HUES48 (cell line): ENCODE measurements at regions not wholly inside any gene's neighbourhood (a gene's known extent, or its start where the extent isn't known, plus 50 kb on each side); places are given as distances from the start of the nearest gene placed in this dataset.
"Not testable (repeated sequence)": the region's sequence is repeated elsewhere in the genome, so short reads cannot be mapped to it uniquely, and the experiment has no call there.

ENCODE experiments used
- H3K27ac ChIP-seq: one replicate; pipeline ENCODE4 v1.7.0; 2013; ENCODE audit warnings: low read depth, low read length, inconsistent platforms
- H3K27me3 ChIP-seq: 2 replicates; pipeline ENCODE4 v1.6.1; 2013; ENCODE audit warnings: mild to moderate bottlenecking, low read length; ENCODE audit not compliant: control insufficient read depth, insufficient read depth
- H3K36me3 ChIP-seq: 2 replicates; pipeline ENCODE4 v1.6.1; 2013; ENCODE audit warnings: low read length; ENCODE audit not compliant: control insufficient read depth, insufficient read depth
- H3K4me1 ChIP-seq: 2 replicates; pipeline ENCODE4 v1.6.1; 2013; ENCODE audit warnings: mild to moderate bottlenecking, low read length; ENCODE audit not compliant: control insufficient read depth, insufficient read depth
- H3K4me3 ChIP-seq: 2 replicates; pipeline ENCODE4 v1.5.1; 2013; ENCODE audit warnings: mild to moderate bottlenecking, low read depth, low read length
- H3K9ac ChIP-seq: 2 replicates; pipeline ENCODE4 v1.6.1; 2013; ENCODE audit warnings: mild to moderate bottlenecking, low read depth, low read length, moderate library complexity
- H3K9me3 ChIP-seq: 2 replicates; pipeline ENCODE4 v1.6.1; 2013; ENCODE audit warnings: low read length; ENCODE audit not compliant: control insufficient read depth, insufficient read depth

DNA sequence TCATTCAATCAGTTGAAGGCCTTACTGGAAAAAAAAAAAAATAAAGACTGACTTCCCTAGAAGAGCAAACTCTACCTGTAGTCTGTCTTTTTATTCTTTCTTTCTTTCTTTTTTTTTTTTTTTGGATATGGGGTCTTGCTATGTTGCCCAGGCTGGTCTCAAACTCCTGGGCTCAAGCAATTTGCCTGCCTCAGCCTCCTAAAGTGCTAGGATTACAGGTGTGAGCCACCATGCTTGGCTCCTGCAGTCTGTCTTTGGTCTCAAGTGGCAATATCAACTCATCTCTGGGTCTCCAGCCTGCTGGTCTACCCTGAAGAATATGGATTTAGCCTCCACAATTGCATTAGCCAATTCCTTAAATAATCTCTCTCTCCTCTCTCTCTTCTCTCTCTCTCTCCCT, 167.7 kb upstream of the P2RY1 start:
- Histone ChIP-seq H3K36me3 (no peaks in the 10 kb centered on the region), H3K4me3 (no peak overlapping the region), H3K9me3 (no peaks in the 10 kb centered on the region), H3K4me1 (no peaks in the 10 kb centered on the region), H3K27ac (no peak overlapping the region), H3K27me3 (no peaks in the 10 kb centered on the region), H3K9ac (no peak overlapping the region)

DNA sequence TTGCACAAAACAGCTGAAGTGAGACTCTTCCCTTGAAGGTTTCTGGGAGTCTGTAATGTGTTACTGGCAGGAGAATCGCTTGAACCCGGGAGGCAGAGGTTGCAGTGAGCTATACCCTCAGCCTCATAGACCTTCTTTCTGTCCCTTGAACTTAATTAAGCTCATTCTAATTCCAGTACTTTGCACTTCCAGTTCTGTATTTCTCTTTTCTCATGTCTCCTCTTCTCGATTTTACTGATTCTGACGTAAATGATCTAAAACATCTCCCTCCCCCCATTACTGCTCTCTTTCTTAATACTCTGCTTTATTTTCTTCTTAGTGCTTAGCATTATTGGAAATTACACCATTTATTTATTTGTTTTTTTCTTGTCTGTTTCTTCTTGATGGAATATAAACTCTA, 165.4 kb upstream of the P2RY1 start:
- Histone ChIP-seq H3K9ac (no peak overlapping the region), H3K36me3 (no peaks in the 10 kb centered on the region), H3K27me3 (no peaks in the 10 kb centered on the region), H3K4me1 (no peaks in the 10 kb centered on the region), H3K9me3 (no peaks in the 10 kb centered on the region), H3K4me3 (no peak overlapping the region), H3K27ac (no peak overlapping the region)

DNA sequence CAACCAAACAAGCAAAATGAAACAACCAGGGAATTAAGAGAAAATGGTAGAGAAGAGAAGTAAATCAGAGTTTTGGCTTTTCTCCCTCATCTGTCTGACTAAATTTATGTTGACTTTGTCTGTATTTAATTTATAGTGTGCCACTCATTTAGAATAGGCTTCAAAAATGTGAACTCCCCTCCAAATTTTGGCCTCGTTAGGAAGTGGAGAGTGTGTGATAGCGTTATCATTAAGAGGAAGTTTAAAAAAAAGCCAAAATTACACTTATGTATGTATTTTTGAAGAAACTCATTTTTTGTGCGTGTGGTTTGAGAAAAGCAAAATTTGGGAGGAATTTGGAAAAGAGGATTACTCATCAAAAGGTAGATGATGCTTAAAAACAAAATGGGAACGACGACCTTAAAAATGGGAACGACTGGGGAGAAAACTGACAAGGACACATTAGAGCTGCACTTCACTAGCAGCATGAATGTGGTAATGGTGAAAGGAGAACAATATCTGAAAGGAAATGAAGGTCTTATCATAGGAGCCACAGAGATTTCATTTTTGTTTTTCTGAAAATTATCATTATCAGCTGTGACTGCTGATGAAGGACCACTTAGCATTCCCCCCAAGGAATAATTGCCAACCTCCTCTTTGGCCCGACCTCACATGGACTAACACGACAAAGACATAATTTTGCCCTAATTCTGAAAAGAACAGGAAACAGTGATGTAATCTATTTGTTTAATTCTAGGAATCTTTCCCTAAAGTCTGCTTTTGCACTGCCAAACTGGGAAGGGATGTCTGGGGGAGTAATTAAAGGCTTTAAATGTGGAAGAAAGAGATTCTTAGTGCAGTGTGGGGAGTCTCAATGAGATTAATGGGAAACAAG, 163.2 kb upstream of the P2RY1 start:
- H3K27ac ChIP-seq, result no peak overlapping the region
- H3K4me1 ChIP-seq, result no peaks in the 10 kb centered on the region
- no peaks in the 10 kb centered on the region for H3K27me3 ChIP-seq
- no peaks in the 10 kb centered on the region for H3K9me3 ChIP-seq
- H3K36me3 ChIP-seq, result no peaks in the 10 kb centered on the region
- H3K4me3 ChIP-seq, result no peak overlapping the region
- H3K9ac ChIP-seq, result no peak overlapping the region

DNA sequence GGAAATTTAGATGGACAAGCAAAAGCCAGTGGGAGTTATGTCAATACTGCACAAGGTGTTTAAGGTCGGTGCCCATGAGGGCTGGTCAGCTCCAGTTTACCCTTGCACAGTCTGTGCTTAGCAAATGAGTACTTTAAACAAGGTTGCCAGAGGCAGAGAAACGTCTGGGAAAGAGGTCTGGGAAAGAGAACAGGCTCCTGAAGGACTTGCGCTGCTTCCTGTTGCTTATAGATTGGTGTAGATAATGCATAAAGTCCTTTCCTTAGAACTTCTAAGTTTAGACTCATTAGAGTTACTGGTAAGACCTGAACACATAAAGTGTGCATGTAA, 162.6 kb upstream of the P2RY1 start:
- H3K4me3 ChIP-seq, result no peak overlapping the region
- H3K27ac ChIP-seq, result no peak overlapping the region
- no peaks in the 10 kb centered on the region for H3K9me3 ChIP-seq
- no peaks in the 10 kb centered on the region for H3K36me3 ChIP-seq
- H3K9ac ChIP-seq, result no peak overlapping the region
- H3K27me3 ChIP-seq, result no peaks in the 10 kb centered on the region
- no peaks in the 10 kb centered on the region for H3K4me1 ChIP-seq

DNA sequence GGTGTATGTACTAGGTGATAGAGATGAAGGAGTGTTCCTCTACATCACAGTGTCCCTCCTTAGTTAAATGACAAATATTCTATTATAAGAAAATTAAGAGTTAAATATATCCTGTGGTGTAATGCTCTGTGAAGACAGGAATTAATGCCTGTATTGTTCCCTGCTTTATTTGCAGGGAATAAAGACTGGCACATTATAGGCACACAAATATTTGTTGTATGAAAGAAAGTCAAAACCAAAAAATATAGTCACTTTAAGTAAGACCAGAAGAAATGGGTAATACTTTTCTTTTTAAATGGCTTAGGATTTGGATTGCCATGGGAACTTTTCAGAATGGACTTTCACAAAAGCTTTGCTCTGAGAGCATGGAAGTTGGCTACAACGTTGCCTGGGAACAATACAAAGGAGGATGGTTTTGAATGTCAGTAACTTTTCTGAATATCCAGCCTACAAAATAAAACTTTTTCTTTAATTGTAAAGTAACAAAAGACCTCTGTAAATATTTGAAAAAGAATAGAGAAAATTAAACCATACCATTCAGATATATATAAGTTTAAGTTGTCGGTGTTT, 158.0 kb upstream of the P2RY1 start:
- H3K27ac ChIP-seq, result no peak overlapping the region
- H3K4me3 ChIP-seq, result no peak overlapping the region

DNA sequence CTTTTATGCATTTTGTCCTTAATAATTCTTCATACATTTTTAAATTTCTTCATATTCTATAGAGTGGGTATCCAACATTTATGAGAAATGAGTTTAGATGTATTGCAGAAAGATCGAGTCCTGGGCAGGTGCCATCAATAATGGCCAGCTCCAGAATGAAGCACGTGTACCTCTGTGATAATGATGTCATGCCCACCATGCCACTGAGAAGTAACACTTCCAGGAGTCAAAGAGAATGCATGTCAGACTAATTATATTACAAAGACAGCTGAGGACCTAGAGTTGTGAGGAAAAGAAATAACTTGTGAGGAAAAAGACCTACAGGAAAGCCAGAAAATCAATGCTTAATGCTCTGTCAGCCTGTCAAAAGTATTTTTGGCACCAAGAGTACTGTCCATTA, 157.4 kb upstream of the P2RY1 start:
- H3K36me3 ChIP-seq, result no peaks in the 10 kb centered on the region
- no peak overlapping the region for H3K4me3 ChIP-seq
- H3K27ac ChIP-seq, result no peak overlapping the region
- no peaks in the 10 kb centered on the region for H3K9me3 ChIP-seq
- no peak overlapping the region for H3K9ac ChIP-seq
- no peaks in the 10 kb centered on the region for H3K4me1 ChIP-seq
- H3K27me3 ChIP-seq, result no peaks in the 10 kb centered on the region

More for the DNA sequence above, 158.0 kb upstream of the P2RY1 start:
- Histone ChIP-seq H3K27me3 (no peaks in the 10 kb centered on the region), H3K9me3 (no peaks in the 10 kb centered on the region), H3K4me1 (no peaks in the 10 kb centered on the region), H3K9ac (no peak overlapping the region), H3K36me3 (no peaks in the 10 kb centered on the region)

DNA sequence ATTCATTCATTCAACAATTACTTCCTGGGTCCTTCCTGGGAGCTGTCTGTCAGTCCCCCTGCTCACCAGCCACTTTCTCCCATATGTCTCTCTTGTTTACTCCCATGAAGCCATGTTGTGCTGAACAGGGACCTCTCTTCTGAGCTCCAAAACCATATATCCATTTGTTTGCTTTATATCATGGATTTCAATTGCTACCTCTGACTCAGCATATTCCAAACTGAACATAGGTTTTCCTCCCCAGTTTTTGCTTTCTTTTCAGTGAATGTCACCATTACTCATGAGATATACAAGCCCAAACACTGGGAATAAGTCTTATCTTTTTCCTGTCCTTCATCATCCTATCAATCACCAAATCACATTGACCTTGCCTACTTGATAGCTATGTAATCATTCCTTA, 152.5 kb upstream of the P2RY1 start:
- Histone ChIP-seq H3K4me3 (no peak overlapping the region), H3K27me3 (no peaks in the 10 kb centered on the region), H3K9me3 (no peaks in the 10 kb centered on the region), H3K4me1 (no peaks in the 10 kb centered on the region), H3K9ac (no peak overlapping the region), H3K27ac (no peak overlapping the region), H3K36me3 (no peaks in the 10 kb centered on the region)

DNA sequence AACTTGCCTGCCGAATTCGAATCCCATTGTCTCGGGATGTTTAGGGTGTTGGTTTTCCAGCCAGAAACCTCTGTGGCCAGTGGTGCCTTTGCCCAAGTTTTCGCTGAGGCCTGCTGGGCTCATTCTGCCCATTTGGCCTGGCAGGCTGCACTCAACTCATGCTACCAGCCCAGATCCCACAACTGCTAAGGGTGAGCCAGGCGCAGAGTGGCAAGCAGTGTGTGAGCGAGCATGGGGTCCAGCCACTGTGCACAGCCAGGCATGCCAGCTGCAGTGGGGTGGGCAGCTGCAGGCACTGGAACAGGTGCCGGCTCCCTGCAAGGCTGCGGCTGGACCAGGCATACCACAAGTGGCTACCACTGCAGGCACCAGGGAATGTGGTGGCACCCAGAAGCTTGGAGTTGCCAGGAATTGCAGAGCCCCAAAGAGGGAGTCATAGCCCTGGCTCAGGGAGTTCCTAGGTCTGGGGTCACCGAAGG, 151.4 kb upstream of the P2RY1 start:
- no peaks in the 10 kb centered on the region for H3K36me3 ChIP-seq
- 0 out of 2 replicates have a peak, but pooled peaks cover 5% of the 10 kb centered on the region for H3K4me1 ChIP-seq
- H3K27me3 ChIP-seq, result no peaks in the 10 kb centered on the region
- H3K4me3 ChIP-seq, result no peak overlapping the region
- H3K27ac ChIP-seq, result no peak overlapping the region
- H3K9me3 ChIP-seq, result no peaks in the 10 kb centered on the region
- no peak overlapping the region for H3K9ac ChIP-seq

DNA sequence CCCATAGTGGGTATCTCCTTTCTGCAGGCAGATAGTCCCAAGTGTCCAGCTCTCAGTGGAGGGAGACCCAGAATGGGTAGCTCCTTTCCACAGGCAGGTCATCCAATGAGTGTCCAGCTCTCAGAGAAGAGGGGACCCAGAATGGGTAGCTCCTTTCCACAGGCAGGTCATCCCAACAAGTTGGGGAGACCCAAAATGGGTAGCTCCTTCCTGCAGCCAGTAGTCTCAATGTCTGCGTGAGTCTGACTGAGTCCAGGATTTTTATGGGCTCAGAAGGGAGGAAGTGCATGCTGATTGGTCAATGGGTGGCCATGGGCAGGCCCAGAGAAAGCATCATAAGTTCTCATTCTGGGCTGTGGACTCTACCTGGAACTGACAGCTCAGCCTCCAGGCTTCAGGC, 150.7 kb upstream of the P2RY1 start:
- no peaks in the 10 kb centered on the region for H3K9me3 ChIP-seq
- no peak overlapping the region for H3K27ac ChIP-seq
- no peak overlapping the region for H3K9ac ChIP-seq
- H3K4me3 ChIP-seq, result no peak overlapping the region
- H3K36me3 ChIP-seq, result no peaks in the 10 kb centered on the region
- H3K27me3 ChIP-seq, result no peaks in the 10 kb centered on the region
- 0 out of 2 replicates have a peak, but pooled peaks cover 7% of the 10 kb centered on the region for H3K4me1 ChIP-seq

DNA sequence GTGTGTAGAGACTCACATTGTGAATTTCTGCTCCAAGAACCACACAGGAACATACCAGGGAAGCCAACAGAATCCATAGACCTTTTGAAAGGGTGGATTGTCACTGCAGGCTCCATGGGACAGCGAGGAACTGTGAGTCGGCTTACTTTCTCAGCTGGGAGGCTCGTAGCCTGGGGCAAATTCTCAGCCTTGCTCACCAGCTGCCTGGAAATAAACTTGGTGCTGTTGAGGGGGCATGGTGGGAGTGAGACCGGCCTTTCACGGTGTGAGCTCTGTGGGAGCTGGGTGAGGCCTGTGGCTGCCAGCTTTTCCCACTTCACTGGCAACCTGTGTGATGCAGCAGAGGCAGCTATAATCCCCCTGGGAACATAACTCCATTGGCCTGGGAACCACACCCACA, 146.6 kb upstream of the P2RY1 start:
- Histone ChIP-seq H3K36me3 (no peaks in the 10 kb centered on the region), H3K9me3 (no peaks in the 10 kb centered on the region), H3K4me1 (0 out of 2 replicates have a peak, but pooled peaks cover 7% of the 10 kb centered on the region), H3K9ac (no peak overlapping the region), H3K27ac (peak overlapping the region; percentile 42), H3K4me3 (no peak overlapping the region), H3K27me3 (no peaks in the 10 kb centered on the region)

DNA sequence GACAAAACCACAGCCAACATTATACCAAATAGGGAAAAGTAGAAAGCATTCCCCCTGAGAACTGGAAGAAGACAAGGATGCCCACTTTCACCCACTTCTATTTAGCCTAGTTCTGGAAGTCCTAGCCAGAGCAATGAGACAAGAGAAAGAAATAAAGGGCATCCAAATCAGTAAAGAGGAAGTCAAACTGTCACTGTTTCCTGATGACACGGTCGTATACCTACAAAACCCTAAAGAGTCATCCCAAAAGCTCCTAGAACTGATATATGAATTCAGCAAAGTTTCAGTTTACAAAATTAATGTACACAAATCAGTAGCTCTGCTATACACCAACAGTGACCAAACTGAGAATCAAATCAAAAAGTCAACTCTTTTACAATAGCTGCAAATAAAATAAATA, 142.6 kb upstream of the P2RY1 start:
- not testable (repeated sequence) for H3K27ac ChIP-seq, H3K9me3 ChIP-seq, H3K9ac ChIP-seq, H3K4me1 ChIP-seq, H3K36me3 ChIP-seq, H3K27me3 ChIP-seq, H3K4me3 ChIP-seq
